ENCODE measurements at regions not wholly inside any gene's neighbourhood (a gene's known extent, or its start where the extent isn't known, plus 50 kb on each side); places are given as distances from the start of the nearest gene placed in this dataset.
"Not testable (repeated sequence)": the region's sequence is repeated elsewhere in the genome, so short reads cannot be mapped to it uniquely, and the experiment has no call there.

- TF ChIP-seq, protein P1, sequence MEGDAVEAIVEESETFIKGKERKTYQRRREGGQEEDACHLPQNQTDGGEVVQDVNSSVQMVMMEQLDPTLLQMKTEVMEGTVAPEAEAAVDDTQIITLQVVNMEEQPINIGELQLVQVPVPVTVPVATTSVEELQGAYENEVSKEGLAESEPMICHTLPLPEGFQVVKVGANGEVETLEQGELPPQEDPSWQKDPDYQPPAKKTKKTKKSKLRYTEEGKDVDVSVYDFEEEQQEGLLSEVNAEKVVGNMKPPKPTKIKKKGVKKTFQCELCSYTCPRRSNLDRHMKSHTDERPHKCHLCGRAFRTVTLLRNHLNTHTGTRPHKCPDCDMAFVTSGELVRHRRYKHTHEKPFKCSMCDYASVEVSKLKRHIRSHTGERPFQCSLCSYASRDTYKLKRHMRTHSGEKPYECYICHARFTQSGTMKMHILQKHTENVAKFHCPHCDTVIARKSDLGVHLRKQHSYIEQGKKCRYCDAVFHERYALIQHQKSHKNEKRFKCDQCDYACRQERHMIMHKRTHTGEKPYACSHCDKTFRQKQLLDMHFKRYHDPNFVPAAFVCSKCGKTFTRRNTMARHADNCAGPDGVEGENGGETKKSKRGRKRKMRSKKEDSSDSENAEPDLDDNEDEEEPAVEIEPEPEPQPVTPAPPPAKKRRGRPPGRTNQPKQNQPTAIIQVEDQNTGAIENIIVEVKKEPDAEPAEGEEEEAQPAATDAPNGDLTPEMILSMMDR (IDR thresholded peaks at IDR 0.05): not testable (repeated sequence)
- not testable (repeated sequence) for TF ChIP-seq POLR2A (IDR thresholded peaks at IDR 0.05)
These were observed 154.4 kb upstream of the NPY2R start for GRCh38 chr4:155054042-155054441.
